GM13977 (cell line): ENCODE measurements at regions not wholly inside any gene's neighbourhood (a gene's known extent, or its start where the extent isn't known, plus 50 kb on each side); places are given as distances from the start of the nearest gene placed in this dataset.

Experiments
- DNase-seq: peaks from one replicate; pipeline ENCODE4 v3.0.0; 2012; ENCODE audit warnings: low spot score
- CTCF ChIP-seq: IDR thresholded peaks from 2 replicates; pipeline ENCODE4 v1.5.1; 2012; ENCODE audit warnings: mild to moderate bottlenecking, control low read depth; ENCODE audit not compliant: insufficient read depth; ENCODE audit errors: extremely low read depth, missing control alignments
- in situ Hi-C: fragments of 300-500 bp; cut with MboI; formaldehyde crosslinking; loops from one replicate; pipeline ENCODE4 v1.12.0; 2022; ENCODE audit warnings: low sequenced_read_pairs, low pct_unique_long_range_greater_than_20kb, mixed read lengths, inconsistent platforms; ENCODE audit not compliant: unreplicated experiment

DNA sequence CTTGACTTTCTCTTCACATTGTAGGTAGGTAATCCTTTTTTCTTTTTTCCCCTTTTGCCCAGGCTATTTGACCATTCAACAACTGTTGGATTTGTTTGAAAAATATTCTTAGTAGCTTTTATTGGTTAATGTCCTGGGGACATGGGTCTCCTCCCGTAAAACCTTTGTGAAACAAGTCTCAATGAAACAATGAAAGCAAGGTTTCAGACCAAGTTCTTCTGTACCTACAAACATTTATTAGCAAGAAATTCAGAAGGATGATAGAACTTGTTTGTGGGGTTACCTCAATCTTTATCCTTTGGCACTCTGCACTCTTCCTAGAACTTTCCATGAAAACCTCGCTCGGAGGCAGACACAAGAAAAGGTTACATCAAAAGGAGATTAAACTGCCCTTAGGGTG lies 190.7 kb upstream of the ANK2 start:
- DNase-seq, result no peak
- no peak for TF ChIP-seq CTCF
- in situ Hi-C loops, result no loop called here

- in situ Hi-C loops, result no loop called here
- DNase-seq, result no peak
- TF ChIP-seq CTCF, result no peak
Measured at GRCh38 chr4:112859456-112860184, 189.8 kb upstream of the ANK2 start.

GRCh38 chr4:112860830-112861690 lies 188.4 kb upstream of the ANK2 start:
- DNase-seq, result no peak
- in situ Hi-C loops, result no loop called here
- no peak for TF ChIP-seq CTCF

DNA sequence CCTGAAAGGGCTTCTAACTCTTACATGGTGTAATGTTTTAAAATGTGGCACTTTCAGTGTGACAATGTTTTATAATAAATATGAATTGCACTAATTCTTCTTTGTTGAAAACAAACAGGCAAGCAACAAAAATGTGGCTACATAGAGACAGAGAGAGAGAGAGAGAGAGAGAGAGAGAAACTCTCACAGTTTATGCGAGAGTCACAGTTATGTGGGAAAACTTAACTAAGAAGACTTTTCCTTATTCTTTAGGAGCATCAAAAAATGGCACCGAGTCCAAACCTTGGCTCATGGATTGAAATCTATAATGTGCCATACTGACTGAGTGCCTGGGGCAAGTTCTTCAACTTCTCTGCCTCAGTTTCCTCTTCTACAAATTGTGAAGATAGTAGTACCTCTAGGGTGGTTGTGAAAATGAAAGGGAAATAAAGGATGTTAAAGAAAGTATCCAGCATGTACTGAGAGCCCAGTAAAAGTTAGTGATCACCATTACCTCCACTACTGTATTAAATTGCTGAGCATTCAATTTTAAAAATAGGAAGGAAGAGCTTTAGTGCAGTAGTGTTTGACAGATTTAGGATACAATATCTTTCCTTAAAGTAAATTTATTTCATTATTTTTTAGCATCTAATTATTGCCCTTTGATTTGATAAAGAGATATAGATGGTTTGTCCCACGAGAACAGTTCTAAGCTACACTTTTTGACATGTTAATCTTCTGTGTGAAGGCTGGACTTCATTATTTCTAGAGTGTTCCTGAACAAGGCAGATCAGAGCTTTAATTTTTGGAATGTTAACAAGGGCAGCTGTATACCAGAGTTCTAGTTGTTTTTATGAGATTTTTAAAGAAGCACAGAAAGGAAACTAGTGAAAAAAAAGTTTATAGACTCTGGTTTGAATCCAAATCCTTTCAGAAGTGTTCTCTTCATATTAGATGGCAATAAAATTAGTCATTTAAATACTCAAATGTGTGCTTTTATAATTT lies 187.5 kb upstream of the ANK2 start:
- no peak for TF ChIP-seq CTCF
- DNase-seq, result no peak
- in situ Hi-C loops, result no loop called here

- DNase-seq, result no peak
- TF ChIP-seq CTCF, result no peak
- in situ Hi-C loops, result no loop called here
Measured at GRCh38 chr4:112865443-112865842, 184.0 kb upstream of the ANK2 start.

GRCh38 chr4:112876316-112876715 lies 173.1 kb upstream of the ANK2 start:
- TF ChIP-seq CTCF, result no peak
- no peak for DNase-seq
- in situ Hi-C loops, result no loop called here
